Spleen (tissue), 11 donors: ENCODE measurements at regions not wholly inside any gene's neighbourhood (a gene's known extent, or its start where the extent isn't known, plus 50 kb on each side); places are given as distances from the start of the nearest gene placed in this dataset.

Experiments used
- DNase-seq: peaks from one replicate; pipeline ENCODE4 v3.0.0-alpha.2; 2020
- H3K27ac ChIP-seq, 8 donors: fragments of 200-600 bp; sonication (generic) in 7 of 8; 1 replicate in 4 of 8; 2 replicates in 4 of 8; pipeline versions ENCODE4 v1.5.0 to v1.8.0; 2016 to 2021; ENCODE audit warnings: inconsistent platforms in 4 of 8, mild to moderate bottlenecking in 4 of 8, moderate library complexity in 1 of 8
- H3K27me3 ChIP-seq, 7 donors: fragments of 200-600 bp; sonication (generic) in 6 of 7; replicated peaks in 1 of 7; 1 replicate in 4 of 7; 2 replicates in 3 of 7; pipeline versions ENCODE4 v1.5.0 to v1.8.0; 2016 to 2021; ENCODE audit warnings: inconsistent platforms in 3 of 7, mild to moderate bottlenecking in 1 of 7
- H3K36me3 ChIP-seq, 6 donors: fragments of 200-600 bp; sonication (generic) in 5 of 6; 1 replicate in 4 of 6; 2 replicates in 2 of 6; pipeline versions ENCODE4 v1.5.0 to v1.8.0; 2016 to 2021; ENCODE audit warnings: inconsistent platforms in 2 of 6
- H3K4me1 ChIP-seq, 6 donors: fragments of 200-600 bp; sonication (generic) in 5 of 6; 1 replicate in 3 of 6; 2 replicates in 3 of 6; pipeline versions ENCODE4 v1.5.0 to v1.8.0; 2016 to 2021; ENCODE audit warnings: inconsistent platforms in 3 of 6
- H3K4me3 ChIP-seq, 8 donors: fragments of 200-600 bp; sonication (generic) in 7 of 8; 1 replicate in 4 of 8; 2 replicates in 4 of 8; pipeline versions ENCODE4 v1.5.0 to v1.8.0; 2016 to 2021; ENCODE audit warnings: inconsistent platforms in 4 of 8, mild to moderate bottlenecking in 4 of 8, moderate library complexity in 2 of 8
- H3K9me3 ChIP-seq, 8 donors: fragments of 200-600 bp; sonication (generic) in 7 of 8; 1 replicate in 4 of 8; 2 replicates in 4 of 8; pipeline versions ENCODE4 v1.5.0 to v1.8.0; 2016 to 2021; ENCODE audit warnings: inconsistent platforms in 4 of 8
- CTCF ChIP-seq, 11 experiments: fragments of 200-600 bp in 7 of 11; fragments of 450-650 bp in 4 of 11; sonication (generic) in 4 of 11; IDR thresholded peaks in 8 of 11; conservative IDR thresholded peaks in 3 of 11; 1 replicate in 7 of 11; 2 replicates in 4 of 11; pipeline versions ENCODE4 v1.4.0 to v1.8.0; 2016 to 2021; ENCODE audit warnings: antibody characterized with exemption in 11 of 11, inconsistent platforms in 4 of 11, mild to moderate bottlenecking in 1 of 11
- POLR2A ChIP-seq, 3 donors: fragments of 450-650 bp; IDR thresholded peaks; one replicate each; pipeline ENCODE4 v1.5.1; 2017; ENCODE audit warnings: antibody characterized with exemption in 3 of 3, mild to moderate bottlenecking in 1 of 3
- POLR2AphosphoS5 ChIP-seq, 3 donors: sonication (generic); formaldehyde crosslinking; IDR thresholded peaks; one replicate each; pipeline ENCODE4 v1.5.1; 2017; ENCODE audit warnings: antibody characterized with exemption in 3 of 3
- WGBS, 5 donors: extraction: QIAGEN DNeasy Blood & Tissue Kit in 3 of 5; methylation state at CpG; one replicate each; pipeline versions ENCODE4 v1.1.5 to v1.1.7; 2013 to 2018; 5-methylcytosine and 5-hydroxymethylcytosine counted together
- intact Hi-C: fragments of 100-400 bp; cut with DNase I; formaldehyde crosslinking; loops from one replicate; pipeline ENCODE4 v1.15.0; 2023; ENCODE audit warnings: low total_unique reads
- donor health status: healthy with polysubstance abuse.
- donor health status: DM: no; HTN: no; CAD: no; lungs with moderate emphysema.
- donor health status: DM: no; HTN: no; CAD: no.
- donor health status: Bipolar disorder and iron deficiency.
- donor health status: healthy.
- donor health status: DM: no; HTN: no; CAD: no.
- donor health status: DM: yes; HTN: yes; CAD: no.

- no peaks in the 10 kb centered on the region for H3K27me3 ChIP-seq
- no peak for DNase-seq
- no peaks in the 10 kb centered on the region for H3K36me3 ChIP-seq
- WGBS, 5 donors = 50 to 71% (median 61%) methylated on average over 7 of the region's 7 CpGs
- TF ChIP-seq CTCF (IDR thresholded peaks at IDR 0.05 in 8 of 11, conservative IDR thresholded peaks at IDR 0.05 in 3 of 11) (no peak), POLR2AphosphoS5 (IDR thresholded peaks at IDR 0.05) (no peak), POLR2A (IDR thresholded peaks at IDR 0.05) (no peak)
- no peak overlapping the region for H3K27ac ChIP-seq
- peaks cover 0 to 37% (median 23%) of the 10 kb centered on the region in 8 donors for H3K9me3 ChIP-seq
- no peak overlapping the region for H3K4me3 ChIP-seq
- intact Hi-C loops = no loop called here
- no peaks in the 10 kb centered on the region for H3K4me1 ChIP-seq
Measured at GRCh38 chr14:85057221-85057620, 472.7 kb upstream of the FLRT2 start.

- no peak overlapping the region for H3K27ac ChIP-seq
- no peaks in the 10 kb centered on the region for H3K36me3 ChIP-seq
- TF ChIP-seq POLR2AphosphoS5 (IDR thresholded peaks at IDR 0.05) (no peak), POLR2A (IDR thresholded peaks at IDR 0.05) (no peak), CTCF (IDR thresholded peaks at IDR 0.05 in 8 of 11, conservative IDR thresholded peaks at IDR 0.05 in 3 of 11) (no peak)
- no peak overlapping the region for H3K4me3 ChIP-seq
- no peaks in the 10 kb centered on the region for H3K4me1 ChIP-seq
- intact Hi-C loops = no loop called here
- no peaks in the 10 kb centered on the region for H3K27me3 ChIP-seq
- DNase-seq = no peak
- peaks cover 0 to 29% (median 21%) of the 10 kb centered on the region in 8 donors for H3K9me3 ChIP-seq
Measured at GRCh38 chr14:85058150-85058549, 471.8 kb upstream of the FLRT2 start.

- Histone ChIP-seq H3K9me3 (peaks cover 0 to 13% (median under 1%) of the 10 kb centered on the region in 8 donors), H3K4me1 (no peaks in the 10 kb centered on the region), H3K27ac (no peak overlapping the region), H3K36me3 (no peaks in the 10 kb centered on the region), H3K27me3 (no peaks in the 10 kb centered on the region), H3K4me3 (no peak overlapping the region)
- 80 to 96% (median 85%) methylated on average over 5 of the region's 5 CpGs for WGBS, 5 donors
- no peak for TF ChIP-seq CTCF (IDR thresholded peaks at IDR 0.05 in 8 of 11, conservative IDR thresholded peaks at IDR 0.05 in 3 of 11)
- no peak for TF ChIP-seq POLR2A (IDR thresholded peaks at IDR 0.05)
- no peak for TF ChIP-seq POLR2AphosphoS5 (IDR thresholded peaks at IDR 0.05)
- intact Hi-C loops = no loop called here
- DNase-seq = no peak
Measured at GRCh38 chr14:85060121-85060520, 469.8 kb upstream of the FLRT2 start.

- 85 to 93% (median 87%) methylated on average over 4 of the region's 4 CpGs for WGBS, 5 donors
- no peak for DNase-seq
- intact Hi-C loops = no loop called here
- Histone ChIP-seq H3K27me3 (no peaks in the 10 kb centered on the region), H3K4me3 (no peak overlapping the region), H3K4me1 (no peaks in the 10 kb centered on the region), H3K27ac (no peak overlapping the region), H3K9me3 (peaks cover 0 to 7% (median 0%) of the 10 kb centered on the region in 8 donors), H3K36me3 (no peaks in the 10 kb centered on the region)
- TF ChIP-seq CTCF (IDR thresholded peaks at IDR 0.05 in 8 of 11, conservative IDR thresholded peaks at IDR 0.05 in 3 of 11) = no peak
- TF ChIP-seq POLR2A (IDR thresholded peaks at IDR 0.05) = no peak
- TF ChIP-seq POLR2AphosphoS5 (IDR thresholded peaks at IDR 0.05) = no peak
Measured at GRCh38 chr14:85061256-85061655, 468.7 kb upstream of the FLRT2 start.
